Common myeloid progenitor, CD34-positive (primary cell): ENCODE measurements at regions not wholly inside any gene's neighbourhood (a gene's known extent, or its start where the extent isn't known, plus 50 kb on each side); places are given as distances from the start of the nearest gene placed in this dataset.

Experiments
- CTCF ChIA-PET: fragments of 350-600 bp; sonication (Branson Sonifier 250); formaldehyde crosslinking; loops from one replicate; lab custom pipeline; 2021; ENCODE audit warnings: antibody characterized with exemption; lab: Charles Lee
- POLR2A ChIA-PET: fragments of 350-600 bp; sonication (Branson Sonifier 250); formaldehyde crosslinking; loops from one replicate; lab custom pipeline; 2021; ENCODE audit warnings: antibody characterized with exemption; lab: Charles Lee
- DNase-seq, 3 donors: peaks; one replicate each; pipeline versions ENCODE4 v3.0.0 to v3.0.0-alpha.2; 2013
- H3K27ac ChIP-seq, 2 experiments: 1 replicate in 1 of 2; 2 replicates in 1 of 2; pipeline ENCODE4 v1.7.0; 2013; ENCODE audit warnings: inconsistent platforms in 2 of 2, low read length in 2 of 2, mild to moderate bottlenecking in 2 of 2, low read depth in 1 of 2, moderate library complexity in 1 of 2; ENCODE audit not compliant: severe bottlenecking in 2 of 2, insufficient read depth in 1 of 2, poor library complexity in 1 of 2
- H3K27me3 ChIP-seq, 5 experiments: replicated peaks in 2 of 5; 1 replicate in 3 of 5; 2 replicates in 2 of 5; pipeline versions ENCODE4 v1.6.1 to v1.7.0; 2013; ENCODE audit warnings: low read length in 4 of 5, mild to moderate bottlenecking in 2 of 5, moderate library complexity in 2 of 5, inconsistent platforms in 1 of 5; ENCODE audit not compliant: insufficient read depth in 5 of 5, control insufficient read depth in 4 of 5
- H3K36me3 ChIP-seq, 4 experiments: 1 replicate in 2 of 4; 2 replicates in 2 of 4; pipeline versions ENCODE4 v1.6.1 to v1.7.0; 2013; ENCODE audit warnings: low read length in 3 of 4, control low read depth in 1 of 4, mild to moderate bottlenecking in 1 of 4; ENCODE audit not compliant: control insufficient read depth in 4 of 4, insufficient read depth in 4 of 4
- H3K4me1 ChIP-seq, 4 experiments: 1 replicate in 3 of 4; 2 replicates in 1 of 4; pipeline versions ENCODE4 v1.6.1 to v1.7.1; 2013; ENCODE audit warnings: low read length in 3 of 4, mild to moderate bottlenecking in 3 of 4, control low read depth in 1 of 4, inconsistent platforms in 1 of 4, moderate library complexity in 1 of 4; ENCODE audit not compliant: control insufficient read depth in 4 of 4, insufficient read depth in 4 of 4; ENCODE audit errors: control extremely low read depth in 1 of 4
- H3K4me3 ChIP-seq, 7 experiments: 1 replicate in 4 of 7; 2 replicates in 3 of 7; pipeline versions ENCODE4 v1.5.1 to v1.7.0; 2013; ENCODE audit warnings: mild to moderate bottlenecking in 7 of 7, low read length in 6 of 7, moderate library complexity in 6 of 7, inconsistent platforms in 2 of 7, low read depth in 2 of 7, control low read depth in 1 of 7; ENCODE audit not compliant: insufficient read depth in 4 of 7, control insufficient read depth in 1 of 7; ENCODE audit errors: extremely low read depth in 1 of 7
- H3K9me3 ChIP-seq, 5 experiments: 1 replicate in 4 of 5; 2 replicates in 1 of 5; pipeline versions ENCODE4 v1.6.1 to v1.7.1; 2013; ENCODE audit warnings: low read length in 4 of 5, mild to moderate bottlenecking in 2 of 5, inconsistent platforms in 1 of 5, low read depth in 1 of 5, moderate library complexity in 1 of 5; ENCODE audit not compliant: control insufficient read depth in 4 of 5, insufficient read depth in 2 of 5; ENCODE audit errors: control extremely low read depth in 1 of 5
- WGBS: methylation state at CpG from one replicate; pipeline ENCODE4 v1.1.5; 2013; ENCODE audit not compliant: insufficient coverage; 5-methylcytosine and 5-hydroxymethylcytosine counted together

DNA sequence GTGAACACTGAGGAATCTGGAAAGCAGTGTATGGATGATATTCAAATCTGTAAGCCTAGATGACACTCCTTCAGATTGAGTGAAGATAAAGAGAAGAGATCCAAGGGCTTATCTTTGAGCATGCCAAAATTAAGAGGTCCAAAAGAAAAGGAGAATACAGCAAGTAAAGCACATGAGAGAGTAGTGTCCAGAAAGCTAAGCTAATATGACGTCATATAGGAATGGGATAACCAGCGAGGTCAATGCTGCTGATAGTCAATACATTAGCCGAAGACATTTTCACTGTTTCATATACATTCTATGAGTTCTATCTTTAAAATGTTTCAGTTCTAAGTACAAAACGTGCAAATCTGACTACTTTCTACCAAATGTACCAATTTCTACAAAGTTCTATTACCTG is 975.8 kb downstream of the TLE4 start:
- WGBS, result 82% methylated on average over 4 of the region's 4 CpGs
- no peak overlapping the region for H3K4me3 ChIP-seq
- no peaks in the 10 kb centered on the region for H3K27me3 ChIP-seq
- no peaks in the 10 kb centered on the region for H3K36me3 ChIP-seq
- POLR2A ChIA-PET, result no interaction called here
- no peak for DNase-seq
- H3K9me3 ChIP-seq, result peaks cover 0 to 4% (median 0%) of the 10 kb centered on the region in 5 experiments
- CTCF ChIA-PET, result no interaction called here
- H3K4me1 ChIP-seq, result no peaks in the 10 kb centered on the region
- H3K27ac ChIP-seq, result no peak overlapping the region

DNA sequence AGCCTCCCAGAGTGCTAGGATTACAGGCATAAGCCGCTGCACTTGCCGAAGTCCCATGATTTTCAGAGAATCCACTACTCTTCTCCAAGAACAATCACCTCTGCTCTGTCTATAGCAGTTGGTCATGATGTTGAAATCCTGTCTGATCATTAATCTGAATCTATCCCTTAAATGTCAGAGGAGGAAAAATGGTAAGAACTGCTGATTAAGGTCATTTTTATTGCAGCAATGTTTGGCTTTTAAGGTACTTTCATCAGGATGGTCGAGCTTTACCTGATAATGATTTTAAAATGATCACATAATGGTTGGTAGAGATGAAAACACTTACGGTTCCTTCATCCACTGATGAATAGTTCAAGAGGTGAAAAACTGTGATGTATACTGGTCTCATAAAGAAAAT is 968.6 kb downstream of the TLE4 start:
- ChIA-PET CTCF (no interaction called here), POLR2A (no interaction called here)
- no peak overlapping the region for H3K4me3 ChIP-seq
- H3K4me1 ChIP-seq, result no peaks in the 10 kb centered on the region
- WGBS, result no CpG with 5 or more reads among the region's 4 CpGs
- H3K27ac ChIP-seq, result no peak overlapping the region
- H3K27me3 ChIP-seq, result no peaks in the 10 kb centered on the region
- no peaks in the 10 kb centered on the region for H3K36me3 ChIP-seq
- no peak for DNase-seq
- H3K9me3 ChIP-seq, result peaks cover 0 to 2% (median 0%) of the 10 kb centered on the region in 5 experiments

DNA sequence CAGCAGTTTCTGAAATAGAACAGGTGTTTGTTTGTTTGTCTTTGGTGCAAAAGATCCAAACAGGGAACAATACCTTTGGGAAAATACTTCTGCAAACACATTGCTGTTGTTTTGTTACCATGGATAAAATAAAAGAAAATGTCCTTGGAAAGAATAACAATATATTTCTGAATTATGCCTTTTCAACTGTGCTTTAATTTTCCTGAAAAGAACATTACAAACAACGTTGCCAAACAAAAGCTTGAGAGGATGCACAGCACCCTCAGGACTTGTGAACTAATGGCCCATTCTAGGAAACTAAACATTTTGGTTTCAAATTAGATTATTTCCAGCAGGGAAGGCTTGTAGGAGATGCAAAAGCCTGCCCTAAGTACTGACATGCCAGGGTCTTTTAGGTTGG is 967.2 kb downstream of the TLE4 start:
- ChIA-PET POLR2A (no interaction called here), CTCF (no interaction called here)
- peaks cover 0 to 2% (median 0%) of the 10 kb centered on the region in 5 experiments for H3K9me3 ChIP-seq
- 100% methylated on average over 1 of the region's 1 CpG for WGBS
- no peak for DNase-seq
- no peaks in the 10 kb centered on the region for H3K36me3 ChIP-seq
- H3K4me3 ChIP-seq, result no peak overlapping the region
- H3K27ac ChIP-seq, result no peak overlapping the region
- no peaks in the 10 kb centered on the region for H3K27me3 ChIP-seq
- no peaks in the 10 kb centered on the region for H3K4me1 ChIP-seq

DNA sequence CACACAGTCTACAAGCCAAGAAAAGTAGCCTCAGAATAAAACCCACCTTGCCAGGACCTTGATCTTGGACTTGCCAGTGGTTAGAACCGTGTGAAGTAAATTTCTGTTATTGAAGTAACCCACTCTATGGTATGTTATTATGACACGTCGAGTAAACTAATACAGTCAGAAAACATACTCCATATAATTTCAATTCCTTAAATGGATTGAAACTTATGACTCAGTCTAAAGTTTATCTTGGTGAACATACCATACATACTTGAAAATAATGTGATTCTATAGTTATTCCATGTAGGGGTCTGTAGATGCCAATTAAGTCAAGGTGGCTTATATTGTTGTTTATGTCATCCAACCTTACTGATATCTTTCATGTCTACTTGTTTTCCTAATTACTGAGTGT is 950.7 kb downstream of the TLE4 start:
- ChIA-PET CTCF (no interaction called here), POLR2A (no interaction called here)
- no peaks in the 10 kb centered on the region for H3K27me3 ChIP-seq
- H3K36me3 ChIP-seq, result no peaks in the 10 kb centered on the region
- no peak for DNase-seq
- H3K9me3 ChIP-seq, result peaks cover 0 to 3% (median 0%) of the 10 kb centered on the region in 5 experiments
- no peak overlapping the region for H3K27ac ChIP-seq
- WGBS, result no CpG with 5 or more reads among the region's 3 CpGs
- no peaks in the 10 kb centered on the region for H3K4me1 ChIP-seq
- no peak overlapping the region for H3K4me3 ChIP-seq

DNA sequence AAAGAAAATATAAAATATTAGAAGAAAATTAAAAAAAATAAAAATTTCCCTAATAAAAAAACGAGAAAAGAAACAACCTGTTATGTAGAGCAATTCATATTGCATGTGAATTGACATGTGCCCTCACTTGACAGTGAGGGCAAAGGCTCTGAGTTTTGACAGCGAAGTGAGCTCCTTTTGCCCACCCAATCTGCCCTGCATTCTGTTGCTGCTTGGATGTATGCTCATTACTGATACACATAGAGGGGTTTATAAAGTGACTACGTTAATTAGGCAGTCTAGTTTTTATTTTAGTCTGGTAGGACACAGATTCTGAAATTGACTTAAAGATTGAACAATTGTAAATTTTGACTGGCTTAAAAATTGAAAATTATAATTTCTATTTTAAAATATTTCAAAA is 949.4 kb downstream of the TLE4 start:
- Histone ChIP-seq H3K27me3 (no peaks in the 10 kb centered on the region), H3K36me3 (no peaks in the 10 kb centered on the region), H3K4me1 (no peaks in the 10 kb centered on the region), H3K4me3 (no peak overlapping the region), H3K9me3 (peaks cover 0 to 1% (median 0%) of the 10 kb centered on the region in 5 experiments), H3K27ac (no peak overlapping the region)
- no peak for DNase-seq
- 100% methylated on average over 1 of the region's 3 CpGs for WGBS
- CTCF ChIA-PET, result no interaction called here
- POLR2A ChIA-PET, result no interaction called here

DNA sequence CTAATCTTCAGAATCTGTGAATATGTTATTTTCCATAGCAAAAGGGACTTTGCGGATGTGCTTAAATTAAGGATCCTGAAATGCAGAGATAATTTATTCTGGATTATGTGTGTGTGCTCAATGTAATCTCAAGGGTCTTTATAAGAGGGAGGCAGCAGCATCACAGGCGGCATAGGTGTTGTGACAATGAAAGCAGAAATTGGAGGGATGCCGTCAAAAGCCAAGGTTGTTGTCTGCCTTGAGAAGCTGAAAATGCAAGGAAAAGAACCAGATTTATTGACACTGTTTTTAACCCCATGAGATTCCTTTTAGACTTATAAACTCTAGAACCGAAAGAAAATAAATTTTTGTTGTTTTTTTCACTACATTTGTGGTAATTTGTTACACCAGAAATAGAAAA is 948.5 kb downstream of the TLE4 start:
- H3K4me3 ChIP-seq, result no peak overlapping the region
- no peaks in the 10 kb centered on the region for H3K36me3 ChIP-seq
- H3K9me3 ChIP-seq, result no peaks in the 10 kb centered on the region
- no peaks in the 10 kb centered on the region for H3K27me3 ChIP-seq
- WGBS, result 100% methylated on average over 3 of the region's 4 CpGs
- no peak overlapping the region for H3K27ac ChIP-seq
- ChIA-PET POLR2A (no interaction called here), CTCF (interaction anchor here (0.8 kb wide), 1 partner anchor 84 kb away, joined by 3 read pairs; no protein-coding TSS in a partner anchor)
- H3K4me1 ChIP-seq, result no peaks in the 10 kb centered on the region
- DNase-seq, result no peak

DNA sequence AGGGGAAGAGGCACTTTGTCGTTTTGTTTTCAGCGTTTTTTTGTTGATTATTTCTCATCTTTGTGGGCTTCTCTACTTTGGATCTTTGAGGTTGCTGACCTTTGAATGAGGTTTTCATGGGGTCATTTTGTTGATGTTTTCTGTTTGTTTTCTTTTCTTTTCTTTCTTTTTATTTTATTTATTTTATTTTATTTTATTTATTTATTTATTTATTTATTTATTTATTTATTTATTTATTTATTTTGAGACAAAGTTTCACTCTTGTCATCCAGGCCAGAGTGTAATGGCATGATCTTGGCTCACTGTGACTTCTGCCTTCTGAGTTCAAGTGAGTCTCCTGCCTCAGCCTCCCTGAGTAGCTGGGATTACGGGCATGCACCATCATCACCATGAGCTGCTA is 946.7 kb downstream of the TLE4 start:
- ChIA-PET CTCF (no interaction called here), POLR2A (no interaction called here)
- H3K36me3 ChIP-seq, result no peaks in the 10 kb centered on the region
- no peaks in the 10 kb centered on the region for H3K4me1 ChIP-seq
- WGBS, result 83% methylated on average over 1 of the region's 3 CpGs
- no peaks in the 10 kb centered on the region for H3K9me3 ChIP-seq
- no peaks in the 10 kb centered on the region for H3K27me3 ChIP-seq
- no peak overlapping the region for H3K27ac ChIP-seq
- H3K4me3 ChIP-seq, result no peak overlapping the region
- no peak for DNase-seq
